D721Med (cell line): ENCODE measurements at regions not wholly inside any gene's neighbourhood (a gene's known extent, or its start where the extent isn't known, plus 50 kb on each side); places are given as distances from the start of the nearest gene placed in this dataset.

Experiments used
- DNase-seq: peaks from one replicate; pipeline ENCODE4 v3.0.0; 2011; ENCODE audit warnings: low spot score; ENCODE audit not compliant: insufficient read length
- FAIRE-seq: peaks from 2 replicates; lab custom pipeline; 2011; peaks lifted over from hg19 to GRCh38; lab: Jason Lieb, UNC
- TF ChIP-seq, protein P1 (sequence below): IDR thresholded peaks from 2 replicates; pipeline ENCODE4 v1.5.1; 2012; ENCODE audit warnings: mild to moderate bottlenecking, control low read depth; ENCODE audit not compliant: insufficient read depth; ENCODE audit errors: missing control alignments

DNA sequence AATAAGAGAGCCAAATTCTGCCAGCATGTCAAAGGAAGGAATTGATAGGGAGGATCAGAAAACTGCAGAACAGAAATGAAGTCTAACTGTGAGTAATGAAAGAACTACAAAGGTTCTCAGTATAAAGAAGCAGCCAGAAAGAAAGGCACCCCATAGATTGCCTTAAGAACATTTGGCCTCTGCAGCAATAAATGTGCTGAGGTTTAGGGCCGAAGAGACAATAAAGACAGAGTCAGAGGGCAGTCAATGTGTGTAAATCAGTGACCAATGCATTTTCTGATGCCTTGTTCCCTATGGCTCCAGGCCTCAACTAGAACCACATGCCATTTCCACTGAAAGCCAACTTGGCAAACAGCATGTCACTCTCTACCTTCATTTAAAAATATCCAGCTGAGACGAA lies 281.0 kb downstream of the HINT1 start:
- DNase-seq (no peak), FAIRE-seq (no peak)
- TF ChIP-seq, protein P1, sequence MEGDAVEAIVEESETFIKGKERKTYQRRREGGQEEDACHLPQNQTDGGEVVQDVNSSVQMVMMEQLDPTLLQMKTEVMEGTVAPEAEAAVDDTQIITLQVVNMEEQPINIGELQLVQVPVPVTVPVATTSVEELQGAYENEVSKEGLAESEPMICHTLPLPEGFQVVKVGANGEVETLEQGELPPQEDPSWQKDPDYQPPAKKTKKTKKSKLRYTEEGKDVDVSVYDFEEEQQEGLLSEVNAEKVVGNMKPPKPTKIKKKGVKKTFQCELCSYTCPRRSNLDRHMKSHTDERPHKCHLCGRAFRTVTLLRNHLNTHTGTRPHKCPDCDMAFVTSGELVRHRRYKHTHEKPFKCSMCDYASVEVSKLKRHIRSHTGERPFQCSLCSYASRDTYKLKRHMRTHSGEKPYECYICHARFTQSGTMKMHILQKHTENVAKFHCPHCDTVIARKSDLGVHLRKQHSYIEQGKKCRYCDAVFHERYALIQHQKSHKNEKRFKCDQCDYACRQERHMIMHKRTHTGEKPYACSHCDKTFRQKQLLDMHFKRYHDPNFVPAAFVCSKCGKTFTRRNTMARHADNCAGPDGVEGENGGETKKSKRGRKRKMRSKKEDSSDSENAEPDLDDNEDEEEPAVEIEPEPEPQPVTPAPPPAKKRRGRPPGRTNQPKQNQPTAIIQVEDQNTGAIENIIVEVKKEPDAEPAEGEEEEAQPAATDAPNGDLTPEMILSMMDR = no peak

GRCh38 chr5:130875656-130876055 lies 289.4 kb downstream of the HINT1 start:
- FAIRE-seq = no peak
- TF ChIP-seq, protein P1 = no peak
- DNase-seq = no peak

DNA sequence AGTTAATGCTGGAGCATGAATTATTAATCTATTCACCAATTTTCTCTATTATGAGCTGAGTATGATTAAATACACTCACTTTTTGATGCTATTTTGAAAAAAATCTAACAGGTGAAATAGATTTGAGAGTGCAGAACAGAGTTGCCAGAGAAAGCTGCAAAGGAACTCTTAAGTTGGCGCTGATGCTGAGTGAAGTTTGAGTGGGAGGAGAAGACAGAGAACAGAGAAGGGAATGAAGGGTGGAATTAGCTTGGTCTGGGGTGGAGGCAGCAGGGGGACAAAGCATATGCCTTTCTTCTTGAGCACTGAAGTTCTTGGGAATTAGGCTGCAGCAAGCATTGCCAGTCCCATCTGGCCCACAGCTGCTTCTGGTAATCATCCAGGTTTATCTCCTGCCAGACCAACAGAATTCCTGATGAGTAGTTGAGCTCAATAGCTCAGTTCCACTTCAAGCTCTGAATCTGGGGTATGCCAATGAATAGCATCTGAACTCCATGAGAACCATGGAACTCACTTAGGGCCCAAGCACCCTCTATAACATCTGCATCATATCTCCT lies 290.1 kb downstream of the HINT1 start:
- FAIRE-seq (no peak), DNase-seq (no peak)
- TF ChIP-seq, protein P1 = no peak

DNA sequence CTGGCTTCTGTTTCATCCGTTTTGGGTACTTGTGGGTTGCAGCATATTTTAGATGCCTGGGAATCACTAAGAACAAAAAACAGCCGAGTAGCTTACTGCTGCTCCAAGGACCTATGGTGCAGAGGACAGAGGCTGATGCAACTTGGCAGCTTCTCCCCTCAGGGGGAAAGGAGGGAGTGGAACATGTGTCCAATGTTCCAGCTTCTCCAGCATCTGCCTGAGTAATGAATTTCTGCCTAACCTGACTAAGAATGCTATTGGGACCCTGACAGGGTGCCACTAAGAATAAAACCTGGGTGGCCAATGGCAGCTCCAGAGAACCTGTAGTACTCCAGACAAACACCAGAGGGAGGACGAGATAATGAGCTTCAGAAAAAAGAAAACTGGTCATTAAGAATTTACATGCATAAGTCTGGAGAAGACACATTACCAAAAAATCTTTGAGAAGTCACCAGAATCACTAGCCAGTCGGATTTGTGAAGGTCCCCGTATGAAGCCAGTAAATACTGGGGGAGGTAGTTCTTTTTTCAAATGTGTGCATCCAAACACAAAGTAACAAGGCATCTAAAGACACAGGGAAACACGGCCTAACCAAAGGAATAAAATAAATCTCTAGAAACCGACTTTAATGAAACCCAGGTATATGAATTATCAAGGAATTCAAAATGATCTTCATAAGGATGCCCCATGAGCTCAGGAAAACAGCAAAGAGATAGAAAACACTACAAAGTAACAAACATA lies 293.5 kb downstream of the HINT1 start:
- FAIRE-seq (no peak), DNase-seq (no peak)
- TF ChIP-seq, protein P1 = peak; percentile 40

DNA sequence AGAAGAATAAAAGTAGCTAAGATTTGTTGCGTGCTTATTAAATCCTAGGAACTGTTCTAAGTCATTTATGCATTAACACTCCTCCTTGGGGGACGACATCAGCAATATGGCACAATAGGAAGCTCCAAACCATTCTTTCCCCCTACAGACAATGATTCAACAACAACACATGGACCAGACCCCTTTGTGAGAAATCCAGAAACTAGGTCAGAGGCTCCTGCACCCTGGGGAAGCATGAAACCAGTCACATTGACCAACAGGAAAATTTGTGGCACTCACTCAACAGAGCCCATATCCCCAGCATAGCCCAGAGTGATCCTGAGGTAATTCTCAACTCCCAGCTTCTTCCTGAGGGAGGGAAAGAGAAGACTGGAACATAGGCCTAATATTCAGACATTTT lies 294.4 kb downstream of the HINT1 start:
- FAIRE-seq (no peak), DNase-seq (no peak)
- TF ChIP-seq, protein P1 = no peak

DNA sequence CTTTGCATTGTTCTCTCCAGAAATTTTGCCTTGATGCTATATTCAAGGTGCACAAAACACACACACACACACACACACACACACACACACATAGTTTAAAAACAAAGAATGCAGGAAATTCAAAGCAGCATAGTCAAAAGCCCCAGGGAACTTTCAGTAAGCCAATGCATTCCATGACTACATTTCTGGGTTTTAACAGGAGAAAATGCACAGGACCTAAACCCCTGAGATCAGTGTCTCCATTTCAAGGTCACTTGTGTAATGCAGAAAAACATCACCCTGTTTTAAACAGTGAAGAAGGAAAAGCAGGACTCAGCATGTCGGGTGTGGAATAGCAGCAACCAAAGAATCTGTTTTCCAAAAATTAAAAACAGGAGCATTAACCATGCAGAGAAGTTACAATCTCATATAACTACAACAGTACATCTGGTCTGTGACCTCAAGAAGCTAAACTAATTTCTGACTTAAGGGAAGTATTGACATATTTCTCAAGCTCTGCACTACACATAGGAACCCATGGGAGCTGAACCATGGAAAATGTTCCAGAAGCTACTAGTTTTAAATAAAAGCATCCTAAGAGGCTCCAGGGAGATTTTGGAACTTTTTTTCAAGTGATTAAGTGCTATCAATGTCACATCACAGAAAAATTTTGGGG lies 296.7 kb downstream of the HINT1 start:
- TF ChIP-seq, protein P1 = no peak
- no peak for DNase-seq
- no peak for FAIRE-seq
